ENCODE measurements at regions not wholly inside any gene's neighbourhood (a gene's known extent, or its start where the extent isn't known, plus 50 kb on each side); places are given as distances from the start of the nearest gene placed in this dataset.
"Not testable (repeated sequence)": the region's sequence is repeated elsewhere in the genome, so short reads cannot be mapped to it uniquely, and the experiment has no call there.

- CTCF ChIA-PET: no interaction called here
- POLR2A ChIA-PET: no interaction called here
Measured at GRCh38 chr2:12606472-12607000, 110.2 kb upstream of the TRIB2 start.

- CTCF ChIA-PET: no interaction called here
- POLR2A ChIA-PET: no interaction called here
Measured at GRCh38 chr2:12607971-12608370, 108.8 kb upstream of the TRIB2 start.

GRCh38 chr2:12610314-12610713 lies 106.4 kb upstream of the TRIB2 start:
- CTCF ChIA-PET: no interaction called here
- POLR2A ChIA-PET: no interaction called here

- CTCF ChIA-PET: no interaction called here
- POLR2A ChIA-PET: no interaction called here
Measured at GRCh38 chr2:12612168-12612567, 104.6 kb upstream of the TRIB2 start.

- POLR2A ChIA-PET: no interaction called here
- CTCF ChIA-PET: no interaction called here
Measured at GRCh38 chr2:12612671-12613070, 104.1 kb upstream of the TRIB2 start.

- ChIA-PET POLR2A (no interaction called here), CTCF (no interaction called here)
Measured at GRCh38 chr2:12613137-12613835, 103.5 kb upstream of the TRIB2 start.

GRCh38 chr2:12615509-12615908 lies 101.2 kb upstream of the TRIB2 start:
- ChIA-PET POLR2A (no interaction called here), CTCF (no interaction called here)

GRCh38 chr2:12616456-12617156 lies 100.1 kb upstream of the TRIB2 start:
- ChIA-PET CTCF (interaction anchor here (0.6 kb wide), 1 partner anchor 507 kb away, joined by 5 read pairs; no protein-coding TSS in a partner anchor), POLR2A (no interaction called here)

- CTCF ChIA-PET: interaction anchor here (0.6 kb wide), 1 partner anchor 508 kb away, joined by 5 read pairs; no protein-coding TSS in a partner anchor
- POLR2A ChIA-PET: no interaction called here
Measured at GRCh38 chr2:12617366-12617765, 99.4 kb upstream of the TRIB2 start.

- ChIA-PET POLR2A (no interaction called here), CTCF (no interaction called here)
Measured at GRCh38 chr2:12617853-12618252, 98.9 kb upstream of the TRIB2 start.

- CTCF ChIA-PET: no interaction called here
- POLR2A ChIA-PET: no interaction called here
Measured at GRCh38 chr2:12618576-12618975, 98.2 kb upstream of the TRIB2 start.

GRCh38 chr2:12619975-12620374 lies 96.8 kb upstream of the TRIB2 start:
- ChIA-PET POLR2A (no interaction called here), CTCF (no interaction called here)

GRCh38 chr2:12620759-12621158 lies 96.0 kb upstream of the TRIB2 start:
- POLR2A ChIA-PET: interaction anchor here (0.7 kb wide), 1 partner anchor 164 kb away, joined by 10 read pairs; no protein-coding TSS in a partner anchor
- CTCF ChIA-PET: no interaction called here

GRCh38 chr2:12623051-12623450 lies 93.7 kb upstream of the TRIB2 start:
- CTCF ChIA-PET: no interaction called here
- POLR2A ChIA-PET: no interaction called here

GRCh38 chr2:12624384-12624783 lies 92.4 kb upstream of the TRIB2 start:
- ChIA-PET CTCF (no interaction called here), POLR2A (no interaction called here)

- ChIA-PET CTCF (no interaction called here), POLR2A (no interaction called here)
Measured at GRCh38 chr2:12624905-12625598, 91.7 kb upstream of the TRIB2 start.

GRCh38 chr2:12628541-12628940 lies 88.2 kb upstream of the TRIB2 start:
- CTCF ChIA-PET, POLR2A ChIA-PET: not testable (repeated sequence)

GRCh38 chr2:12636837-12637581 lies 79.7 kb upstream of the TRIB2 start:
- CTCF ChIA-PET: no interaction called here
- POLR2A ChIA-PET: no interaction called here

GRCh38 chr2:12637754-12638153 lies 79.0 kb upstream of the TRIB2 start:
- ChIA-PET POLR2A (no interaction called here), CTCF (no interaction called here)

GRCh38 chr2:12641441-12641840 lies 75.3 kb upstream of the TRIB2 start:
- ChIA-PET POLR2A (no interaction called here), CTCF (no interaction called here)

All from activated CD8-positive, alpha-beta memory T cell treated with anti-CD3 and anti-CD28 coated beads for 36 hours (primary cell).